Endothelial cell of umbilical vein (primary cell): ENCODE measurements at regions not wholly inside any gene's neighbourhood (a gene's known extent, or its start where the extent isn't known, plus 50 kb on each side); places are given as distances from the start of the nearest gene placed in this dataset.

ENCODE experiments used
- BruUV-seq: library from RNA; stranded (reverse); fragments of 400-500 nt; replicated peaks from 2 replicates; lab custom pipeline; 2021; lab: Mats Ljungman, UMichigan
- CTCF ChIA-PET: fragments of 300-600, 350-600 bp; sonication (Branson Sonifier 250); formaldehyde crosslinking; loops from one replicate; lab custom pipeline; 2021; ENCODE audit warnings: antibody characterized with exemption, inconsistent platforms; lab: Charles Lee
- POLR2A ChIA-PET: fragments of 300-600, 350-600 bp; sonication (Branson Sonifier 250); formaldehyde crosslinking; loops from one replicate; lab custom pipeline; 2021; ENCODE audit warnings: antibody characterized with exemption, inconsistent platforms; lab: Charles Lee
- DNase-seq: peaks from one replicate; pipeline ENCODE4 v3.0.0-alpha.2; 2011; ENCODE audit warnings: low read depth, low spot score
- FAIRE-seq: peaks from 2 replicates; lab custom pipeline; 2011; peaks lifted over from hg19 to GRCh38; lab: Jason Lieb, UNC
- H2AFZ ChIP-seq: 2 replicates; pipeline ENCODE4 v1.6.0; 2012; ENCODE audit warnings: low read depth, low read length, control low read depth, inconsistent platforms
- H3K27ac ChIP-seq: 2 replicates; pipeline ENCODE4 v1.5.1; 2011; ENCODE audit warnings: low read depth, mild to moderate bottlenecking, control low read depth, low read length, moderate library complexity; ENCODE audit not compliant: insufficient read depth
- H3K27me3 ChIP-seq, 2 experiments: 2 replicates each; pipeline versions ENCODE4 v1.6.0 to v1.6.1; 2011; ENCODE audit warnings: low read length in 2 of 2, mixed read lengths in 1 of 2; ENCODE audit not compliant: control insufficient read depth in 2 of 2, insufficient read depth in 2 of 2
- H3K36me3 ChIP-seq, 2 experiments: 2 replicates in 1 of 2; 3 replicates in 1 of 2; pipeline ENCODE4 v1.5.1; 2011; ENCODE audit warnings: low read length in 2 of 2, mild to moderate bottlenecking in 1 of 2, moderate library complexity in 1 of 2; ENCODE audit not compliant: control insufficient read depth in 2 of 2, insufficient read depth in 2 of 2; ENCODE audit errors: extremely low read depth in 1 of 2
- H3K4me1 ChIP-seq: 3 replicates; pipeline ENCODE4 v1.5.1; 2011; ENCODE audit warnings: mild to moderate bottlenecking, low read length; ENCODE audit not compliant: control insufficient read depth, insufficient read depth; ENCODE audit errors: extremely low read depth
- H3K4me2 ChIP-seq: 2 replicates; pipeline ENCODE4 v1.6.1; 2011; ENCODE audit warnings: low read length, control low read depth, mixed read lengths; ENCODE audit not compliant: insufficient read depth
- H3K4me3 ChIP-seq, 3 experiments: fragments of 200-600 bp in 1 of 3; sonication (generic), shearing (Covaris generic) in 1 of 3; replicated peaks in 1 of 3; 2 replicates each; pipeline ENCODE4 v1.5.1; 2011 to 2016; ENCODE audit warnings: control low read depth in 3 of 3, low read length in 3 of 3, mild to moderate bottlenecking in 2 of 3, inconsistent platforms in 1 of 3, low read depth in 1 of 3, moderate library complexity in 1 of 3; ENCODE audit not compliant: insufficient read depth in 1 of 3
- H3K79me2 ChIP-seq: 2 replicates; pipeline ENCODE4 v1.6.0; 2012; ENCODE audit warnings: low read length, inconsistent platforms; ENCODE audit not compliant: control insufficient read depth, insufficient read depth
- H3K9ac ChIP-seq: replicated peaks from 2 replicates; pipeline ENCODE3; 2011; ENCODE audit warnings: low read length, control low read depth; ENCODE audit not compliant: insufficient read depth; ENCODE audit errors: extremely low read depth
- H3K9me1 ChIP-seq: replicated peaks from 3 replicates; pipeline ENCODE4 v1.6.0; 2011; ENCODE audit warnings: mild to moderate bottlenecking, low read length; ENCODE audit not compliant: control insufficient read depth, insufficient read depth; ENCODE audit errors: extremely low read depth
- H3K9me3 ChIP-seq: replicated peaks from 2 replicates; pipeline ENCODE4 v1.5.1; 2012; ENCODE audit warnings: low read length, inconsistent platforms; ENCODE audit not compliant: control insufficient read depth, insufficient read depth
- H4K20me1 ChIP-seq: replicated peaks from 2 replicates; pipeline ENCODE3; 2011; ENCODE audit warnings: mild to moderate bottlenecking, low read length; ENCODE audit not compliant: control insufficient read depth, insufficient read depth; ENCODE audit errors: extremely low read depth
- CTCF ChIP-seq, 2 donors: IDR thresholded peaks; 1 replicate in 1 of 2; 2 replicates in 1 of 2; pipeline ENCODE4 v1.5.1; 2011; ENCODE audit warnings: low read length in 2 of 2, mild to moderate bottlenecking in 2 of 2, moderate library complexity in 2 of 2, control low read depth in 1 of 2, inconsistent platforms in 1 of 2, low read depth in 1 of 2; ENCODE audit not compliant: insufficient read depth in 1 of 2; ENCODE audit errors: extremely low read depth in 1 of 2
- EZH2 ChIP-seq: IDR thresholded peaks from 2 replicates; pipeline ENCODE4 v1.6.1; 2012; ENCODE audit warnings: borderline replicate concordance, low read depth, mild to moderate bottlenecking, moderate library complexity, low read length, inconsistent platforms; ENCODE audit not compliant: severe bottlenecking
- FOS ChIP-seq: IDR thresholded peaks from 2 replicates; pipeline ENCODE4 v1.6.1; 2011; ENCODE audit warnings: mild to moderate bottlenecking, low read length, moderate library complexity, borderline replicate concordance; ENCODE audit not compliant: insufficient read depth
- GATA2 ChIP-seq: IDR thresholded peaks from 2 replicates; pipeline ENCODE4 v1.7.0; 2011; ENCODE audit warnings: low read depth, mild to moderate bottlenecking, moderate library complexity, mixed read lengths, low read length; ENCODE audit not compliant: insufficient read length, insufficient read depth
- MAX ChIP-seq: IDR thresholded peaks from 2 replicates; pipeline ENCODE4 v1.6.1; 2011; ENCODE audit not compliant: insufficient read depth, insufficient read length
- MYC ChIP-seq: IDR thresholded peaks from one replicate; pipeline ENCODE4 v1.6.1; 2011; ENCODE audit warnings: mild to moderate bottlenecking, low read depth, low read length
- POLR2A ChIP-seq: IDR thresholded peaks from 2 replicates; pipeline ENCODE4 v1.6.1; 2012; ENCODE audit warnings: low read depth, mild to moderate bottlenecking, control low read depth, low read length
- POLR2AphosphoS5 ChIP-seq: IDR thresholded peaks from 2 replicates; pipeline ENCODE4 v1.6.1; 2012; ENCODE audit warnings: low read depth, mild to moderate bottlenecking, control low read depth, low read length, moderate library complexity; ENCODE audit not compliant: insufficient read depth
- dilution Hi-C: fragments of 300-500 bp; cut with MboI; formaldehyde crosslinking; loops from one replicate; pipeline ENCODE4 v1.15.0; 2019; ENCODE audit warnings: low sequenced_read_pairs; ENCODE audit not compliant: extremely low pct_ligation_motif_present
- intact Hi-C: fragments of 100-400 bp; cut with micrococcal nuclease; formaldehyde crosslinking; loops from one replicate; pipeline ENCODE4 v1.10.0; 2022

GRCh38 chr2:167423731-167424130 lies 535.5 kb downstream of the XIRP2 start:
- Histone ChIP-seq H3K9me1 (no peaks in the 10 kb centered on the region), H3K27me3 (no peaks in the 10 kb centered on the region), H3K4me3 (no peak overlapping the region), H3K36me3 (no peaks in the 10 kb centered on the region), H3K79me2 (no peaks in the 10 kb centered on the region), H3K27ac (no peak overlapping the region), H2AFZ (no peak overlapping the region), H3K4me2 (no peak overlapping the region), H4K20me1 (no peaks in the 10 kb centered on the region), H3K9me3 (no peaks in the 10 kb centered on the region), H3K9ac (no peak overlapping the region), H3K4me1 (no peaks in the 10 kb centered on the region)
- ChIA-PET POLR2A (no interaction called here), CTCF (no interaction called here)
- DNase-seq (no peak), FAIRE-seq (no peak)
- intact Hi-C loops (no loop called here), dilution Hi-C loops (no loop called here)
- no TSS peak for BruUV-seq
- TF ChIP-seq MAX = no peak
- no peak for TF ChIP-seq POLR2AphosphoS5
- TF ChIP-seq CTCF (IDR thresholded peaks at IDR 0.05; ENCODE audit: extremely low read depth in 1 of 2, insufficient read depth in 1 of 2, low read depth in 1 of 2, low read length in 2 of 2) = no peak
- no peak for TF ChIP-seq EZH2
- TF ChIP-seq POLR2A = no peak
- TF ChIP-seq GATA2 = no peak
- no peak for TF ChIP-seq MYC
- TF ChIP-seq FOS = no peak
